Sigmoid colon (tissue), 6 donors: ENCODE measurements at regions not wholly inside any gene's neighbourhood (a gene's known extent, or its start where the extent isn't known, plus 50 kb on each side); places are given as distances from the start of the nearest gene placed in this dataset.

Experiments
- DNase-seq: peaks from one replicate; pipeline ENCODE4 v3.0.0-alpha.2; 2019
- H3K27ac ChIP-seq, 4 donors: fragments of 200-600 bp; sonication (generic); one replicate each; pipeline ENCODE4 v1.5.1; 2016 to 2019; ENCODE audit warnings: mild to moderate bottlenecking in 1 of 4
- H3K27me3 ChIP-seq, 3 donors: fragments of 200-600 bp; sonication (generic); one replicate each; pipeline ENCODE4 v1.5.1; 2019; ENCODE audit warnings: mild to moderate bottlenecking in 1 of 3
- H3K36me3 ChIP-seq, 4 donors: fragments of 200-600 bp; sonication (generic); one replicate each; pipeline ENCODE4 v1.5.1; 2016 to 2019
- H3K4me1 ChIP-seq, 4 donors: fragments of 200-600 bp; sonication (generic); one replicate each; pipeline ENCODE4 v1.5.1; 2017 to 2019
- H3K4me3 ChIP-seq, 4 donors: fragments of 200-600 bp; sonication (generic); one replicate each; pipeline ENCODE4 v1.5.1; 2017 to 2019; ENCODE audit warnings: mild to moderate bottlenecking in 2 of 4, moderate library complexity in 1 of 4
- H3K9me3 ChIP-seq, 4 donors: fragments of 200-600 bp in 3 of 4; sonication (generic) in 3 of 4; one replicate each; pipeline versions ENCODE4 v1.5.1 to v1.6.1; 2013 to 2019
- CTCF ChIP-seq, 4 experiments: fragments of 450-650 bp in 3 of 4; fragments of 200-600 bp in 1 of 4; IDR thresholded peaks; one replicate each; pipeline ENCODE4 v1.5.1; 2016 to 2019; ENCODE audit warnings: antibody characterized with exemption in 4 of 4, mild to moderate bottlenecking in 3 of 4, moderate library complexity in 2 of 4
- EP300 ChIP-seq, 4 donors: sonication (generic); formaldehyde crosslinking; IDR thresholded peaks; one replicate each; pipeline ENCODE4 v1.6.1; 2017; ENCODE audit warnings: antibody characterized with exemption in 4 of 4
- POLR2A ChIP-seq, 2 donors: fragments of 450-650 bp; IDR thresholded peaks; one replicate each; pipeline ENCODE4 v1.6.1; 2016; ENCODE audit warnings: antibody characterized with exemption in 2 of 2, mild to moderate bottlenecking in 2 of 2, moderate library complexity in 2 of 2
- POLR2AphosphoS5 ChIP-seq, 4 donors: sonication (generic); formaldehyde crosslinking; IDR thresholded peaks; one replicate each; pipeline ENCODE4 v1.6.1; 2017; ENCODE audit warnings: antibody characterized with exemption in 4 of 4
- WGBS, 2 donors: extraction: QIAGEN DNeasy Blood & Tissue Kit; methylation state at CpG; one replicate each; pipeline ENCODE4 v1.1.7; 2013; 5-methylcytosine and 5-hydroxymethylcytosine counted together
- intact Hi-C: fragments of 100-400 bp; cut with DNase I; formaldehyde crosslinking; loops from one replicate; pipeline ENCODE4 v1.15.1; 2023
- donor health status: healthy with polysubstance abuse.
- donor health status: healthy.

GRCh38 chr6:67358241-67358640, 1276.8 kb upstream of the ADGRB3 start:
- Histone ChIP-seq H3K36me3 (no peaks in the 10 kb centered on the region), H3K4me1 (no peaks in the 10 kb centered on the region), H3K27me3 (no peaks in the 10 kb centered on the region), H3K9me3 (no peaks in the 10 kb centered on the region), H3K27ac (no peak overlapping the region), H3K4me3 (no peak overlapping the region)
- 36 to 67% methylated on average over 3 of the region's 3 CpGs for WGBS, 2 donors
- intact Hi-C loops = no loop called here
- TF ChIP-seq POLR2A (IDR thresholded peaks at IDR 0.05) = no peak
- DNase-seq = no peak

GRCh38 chr6:67353861-67354260, 1281.2 kb upstream of the ADGRB3 start:
- H3K4me1 ChIP-seq = no peaks in the 10 kb centered on the region
- H3K9me3 ChIP-seq = no peaks in the 10 kb centered on the region
- TF ChIP-seq CTCF (IDR thresholded peaks at IDR 0.05) (no peak), EP300 (IDR thresholded peaks at IDR 0.05) (no peak), POLR2AphosphoS5 (IDR thresholded peaks at IDR 0.05) (no peak), POLR2A (IDR thresholded peaks at IDR 0.05) (no peak)
- H3K36me3 ChIP-seq = no peaks in the 10 kb centered on the region
- intact Hi-C loops = no loop called here
- H3K4me3 ChIP-seq = no peak overlapping the region
- 86% methylated on average over 3 of the region's 3 CpGs for WGBS, 2 donors
- no peak overlapping the region for H3K27ac ChIP-seq
- no peaks in the 10 kb centered on the region for H3K27me3 ChIP-seq
- DNase-seq = no peak

- Histone ChIP-seq H3K9me3 (no peaks in the 10 kb centered on the region), H3K27ac (no peak overlapping the region), H3K27me3 (no peaks in the 10 kb centered on the region), H3K4me1 (no peaks in the 10 kb centered on the region), H3K36me3 (no peaks in the 10 kb centered on the region), H3K4me3 (no peak overlapping the region)
- TF ChIP-seq CTCF (IDR thresholded peaks at IDR 0.05) (no peak), EP300 (IDR thresholded peaks at IDR 0.05) (no peak), POLR2AphosphoS5 (IDR thresholded peaks at IDR 0.05) (no peak), POLR2A (IDR thresholded peaks at IDR 0.05) (no peak)
- 79 to 83% methylated on average over 10 of the region's 10 CpGs for WGBS, 2 donors
- DNase-seq = no peak
- intact Hi-C loops = no loop called here
Observed at GRCh38 chr6:67352717-67353116, 1282.4 kb upstream of the ADGRB3 start.

- no peaks in the 10 kb centered on the region for H3K27me3 ChIP-seq
- no peak overlapping the region for H3K27ac ChIP-seq
- 84 to 88% methylated on average over 4 of the region's 4 CpGs for WGBS, 2 donors
- peaks cover 0 to 3% (median 0%) of the 10 kb centered on the region in 4 donors for H3K9me3 ChIP-seq
- no peak overlapping the region for H3K4me3 ChIP-seq
- DNase-seq = no peak
- H3K36me3 ChIP-seq = no peaks in the 10 kb centered on the region
- no peak for TF ChIP-seq POLR2A (IDR thresholded peaks at IDR 0.05)
- intact Hi-C loops = no loop called here
- H3K4me1 ChIP-seq = no peaks in the 10 kb centered on the region
Observed at GRCh38 chr6:67350729-67351128, 1284.4 kb upstream of the ADGRB3 start.

GRCh38 chr6:67345946-67346345, 1289.1 kb upstream of the ADGRB3 start:
- 81 to 85% methylated on average over 7 of the region's 7 CpGs for WGBS, 2 donors
- Histone ChIP-seq H3K27ac (no peak overlapping the region), H3K4me3 (no peak overlapping the region), H3K36me3 (no peaks in the 10 kb centered on the region), H3K4me1 (no peaks in the 10 kb centered on the region), H3K9me3 (peaks cover 0 to 3% (median under 1%) of the 10 kb centered on the region in 4 donors), H3K27me3 (no peaks in the 10 kb centered on the region)
- intact Hi-C loops = no loop called here
- DNase-seq = no peak
- TF ChIP-seq EP300 (IDR thresholded peaks at IDR 0.05) = no peak
- TF ChIP-seq CTCF (IDR thresholded peaks at IDR 0.05) = no peak
- TF ChIP-seq POLR2A (IDR thresholded peaks at IDR 0.05) = no peak
- TF ChIP-seq POLR2AphosphoS5 (IDR thresholded peaks at IDR 0.05) = no peak

GRCh38 chr6:67336014-67336413, 1299.1 kb upstream of the ADGRB3 start:
- DNase-seq = no peak
- Histone ChIP-seq H3K27ac (no peak overlapping the region), H3K36me3 (no peaks in the 10 kb centered on the region), H3K9me3 (no peaks in the 10 kb centered on the region), H3K27me3 (no peaks in the 10 kb centered on the region), H3K4me1 (no peaks in the 10 kb centered on the region), H3K4me3 (no peak overlapping the region)
- 66 to 78% methylated on average over 3 of the region's 3 CpGs for WGBS, 2 donors
- TF ChIP-seq POLR2A (IDR thresholded peaks at IDR 0.05) (no peak), POLR2AphosphoS5 (IDR thresholded peaks at IDR 0.05) (no peak), EP300 (IDR thresholded peaks at IDR 0.05) (no peak), CTCF (IDR thresholded peaks at IDR 0.05) (no peak)
- intact Hi-C loops = no loop called here
